T-helper 1 cell (primary cell): ENCODE measurements at regions not wholly inside any gene's neighbourhood (a gene's known extent, or its start where the extent isn't known, plus 50 kb on each side); places are given as distances from the start of the nearest gene placed in this dataset.
"Not testable (repeated sequence)": the region's sequence is repeated elsewhere in the genome, so short reads cannot be mapped to it uniquely, and the experiment has no call there.

ENCODE experiments used
- DNase-seq, 5 donors: peaks; one replicate each; pipeline ENCODE4 v3.0.0-alpha.2; 2012 to 2020

- not testable (repeated sequence) for DNase-seq
Measured at GRCh38 chr14:43370565-43370896, 1136.6 kb downstream of the FSCB start.

GRCh38 chr14:43369710-43370564, 1137.1 kb downstream of the FSCB start:
- DNase-seq = no peak

GRCh38 chr14:43362586-43362985, 1144.5 kb downstream of the FSCB start:
- no peak for DNase-seq

GRCh38 chr14:43361751-43362150, 1145.3 kb downstream of the FSCB start:
- DNase-seq = no peak

GRCh38 chr14:43360239-43360638, 1146.8 kb downstream of the FSCB start:
- DNase-seq = no peak

GRCh38 chr14:43359317-43359716, 1147.8 kb downstream of the FSCB start:
- no peak for DNase-seq

- no peak for DNase-seq
Measured at GRCh38 chr14:43356979-43357545, 1150.0 kb downstream of the FSCB start.

- no peak for DNase-seq
Measured at GRCh38 chr14:43356382-43356781, 1150.7 kb downstream of the FSCB start.

- no peak for DNase-seq
Measured at GRCh38 chr14:43341921-43342320, 1165.2 kb downstream of the FSCB start.

- DNase-seq = no peak
Measured at GRCh38 chr14:43338713-43339112, 1168.4 kb downstream of the FSCB start.

GRCh38 chr14:43336351-43336750, 1170.7 kb downstream of the FSCB start:
- no peak for DNase-seq

- not testable (repeated sequence) for DNase-seq
Measured at GRCh38 chr14:43326501-43327407, 1180.3 kb downstream of the FSCB start.

GRCh38 chr14:43316427-43316826, 1190.7 kb downstream of the FSCB start:
- DNase-seq = no peak

GRCh38 chr14:43313719-43314118, 1193.4 kb downstream of the FSCB start:
- DNase-seq = no peak

- no peak for DNase-seq
Measured at GRCh38 chr14:43308421-43309110, 1198.5 kb downstream of the FSCB start.

GRCh38 chr14:43307836-43308235, 1199.2 kb downstream of the FSCB start:
- no peak for DNase-seq

GRCh38 chr14:43306053-43306452, 1201.0 kb downstream of the FSCB start:
- no peak for DNase-seq

- no peak for DNase-seq
Measured at GRCh38 chr14:43297794-43298193, 1209.3 kb downstream of the FSCB start.

- not testable (repeated sequence) for DNase-seq
Measured at GRCh38 chr14:43296061-43296460, 1211.0 kb downstream of the FSCB start.

GRCh38 chr14:43285575-43285974, 1221.5 kb downstream of the FSCB start:
- no peak for DNase-seq

GRCh38 chr14:43260056-43260455, 1247.0 kb downstream of the FSCB start:
- DNase-seq = no peak

GRCh38 chr14:43258396-43258795, 1248.7 kb downstream of the FSCB start:
- DNase-seq = no peak

GRCh38 chr14:43256996-43257395, 1250.1 kb downstream of the FSCB start:
- DNase-seq = not testable (repeated sequence)
